ENCODE measurements at regions not wholly inside any gene's neighbourhood (a gene's known extent, or its start where the extent isn't known, plus 50 kb on each side); places are given as distances from the start of the nearest gene placed in this dataset.

GRCh38 chr1:17935230-17935629, 172.4 kb upstream of the IGSF21 start:
- TF ChIP-seq EZH2 (IDR thresholded peaks at IDR 0.05; ENCODE audit: borderline replicate concordance, low read depth, low read length, poor library complexity, severe bottlenecking), result no peak
- TF ChIP-seq, protein P1, sequence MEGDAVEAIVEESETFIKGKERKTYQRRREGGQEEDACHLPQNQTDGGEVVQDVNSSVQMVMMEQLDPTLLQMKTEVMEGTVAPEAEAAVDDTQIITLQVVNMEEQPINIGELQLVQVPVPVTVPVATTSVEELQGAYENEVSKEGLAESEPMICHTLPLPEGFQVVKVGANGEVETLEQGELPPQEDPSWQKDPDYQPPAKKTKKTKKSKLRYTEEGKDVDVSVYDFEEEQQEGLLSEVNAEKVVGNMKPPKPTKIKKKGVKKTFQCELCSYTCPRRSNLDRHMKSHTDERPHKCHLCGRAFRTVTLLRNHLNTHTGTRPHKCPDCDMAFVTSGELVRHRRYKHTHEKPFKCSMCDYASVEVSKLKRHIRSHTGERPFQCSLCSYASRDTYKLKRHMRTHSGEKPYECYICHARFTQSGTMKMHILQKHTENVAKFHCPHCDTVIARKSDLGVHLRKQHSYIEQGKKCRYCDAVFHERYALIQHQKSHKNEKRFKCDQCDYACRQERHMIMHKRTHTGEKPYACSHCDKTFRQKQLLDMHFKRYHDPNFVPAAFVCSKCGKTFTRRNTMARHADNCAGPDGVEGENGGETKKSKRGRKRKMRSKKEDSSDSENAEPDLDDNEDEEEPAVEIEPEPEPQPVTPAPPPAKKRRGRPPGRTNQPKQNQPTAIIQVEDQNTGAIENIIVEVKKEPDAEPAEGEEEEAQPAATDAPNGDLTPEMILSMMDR (conservative IDR thresholded peaks at IDR 0.05; ENCODE audit: low read depth, low read length), result no peak
